Osteocyte (in vitro differentiated cells): ENCODE measurements at regions not wholly inside any gene's neighbourhood (a gene's known extent, or its start where the extent isn't known, plus 50 kb on each side); places are given as distances from the start of the nearest gene placed in this dataset.

Experiments
- DNase-seq: peaks from one replicate; pipeline ENCODE4 v3.0.0; 2021; ENCODE audit warnings: mixed read lengths; ENCODE audit not compliant: unreplicated experiment; ENCODE audit errors: extremely low spot score
- H3K27ac Mint-ChIP-seq: one replicate; pipeline ENCODE4 v1.8.0; 2021; ENCODE audit warnings: mild to moderate bottlenecking, mixed read lengths; ENCODE audit not compliant: unreplicated experiment
- H3K27me3 Mint-ChIP-seq: one replicate; pipeline ENCODE4 v1.8.0; 2021; ENCODE audit warnings: mixed read lengths; ENCODE audit not compliant: unreplicated experiment
- H3K36me3 Mint-ChIP-seq: one replicate; pipeline ENCODE4 v1.8.0; 2021; ENCODE audit warnings: mixed read lengths; ENCODE audit not compliant: unreplicated experiment
- H3K4me1 Mint-ChIP-seq: one replicate; pipeline ENCODE4 v1.8.0; 2021; ENCODE audit warnings: mixed read lengths; ENCODE audit not compliant: unreplicated experiment
- H3K4me3 Mint-ChIP-seq: one replicate; pipeline ENCODE4 v1.8.0; 2021; ENCODE audit warnings: mild to moderate bottlenecking, moderate library complexity, mixed read lengths; ENCODE audit not compliant: unreplicated experiment
- H3K9me3 Mint-ChIP-seq: one replicate; pipeline ENCODE4 v1.8.0; 2021; ENCODE audit warnings: mixed read lengths; ENCODE audit not compliant: unreplicated experiment
- TF ChIP-seq, protein P1 (sequence below): fragments of 200-600 bp; sonication (generic); IDR thresholded peaks from 2 replicates; pipeline ENCODE4 v1.5.0; 2021; ENCODE audit warnings: antibody characterized with exemption, mild to moderate bottlenecking, moderate library complexity

DNA sequence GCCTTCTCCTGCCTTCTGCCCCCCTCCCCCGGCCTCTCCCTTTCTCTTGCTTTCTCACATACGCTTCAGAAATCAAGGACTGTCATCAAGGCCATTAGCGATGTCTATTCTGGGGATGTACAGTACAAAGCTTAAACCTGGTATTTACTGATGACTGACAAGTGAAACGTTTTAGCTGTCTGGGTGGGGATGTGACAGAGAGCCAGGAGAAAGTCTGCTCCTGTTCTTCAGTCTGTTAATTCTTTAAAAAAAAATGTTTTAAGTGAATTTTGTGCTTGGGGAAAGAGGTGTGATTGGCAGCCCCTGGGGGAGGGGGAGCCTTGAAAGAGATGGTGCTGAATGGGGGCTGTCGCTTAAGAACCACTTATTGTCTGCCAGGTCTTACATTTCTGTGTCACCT lies 283.0 kb upstream of the PLXNA2 start:
- peak; percentile 3 for DNase-seq
- no peak overlapping the region for H3K4me3 Mint-ChIP-seq
- TF ChIP-seq, protein P1, sequence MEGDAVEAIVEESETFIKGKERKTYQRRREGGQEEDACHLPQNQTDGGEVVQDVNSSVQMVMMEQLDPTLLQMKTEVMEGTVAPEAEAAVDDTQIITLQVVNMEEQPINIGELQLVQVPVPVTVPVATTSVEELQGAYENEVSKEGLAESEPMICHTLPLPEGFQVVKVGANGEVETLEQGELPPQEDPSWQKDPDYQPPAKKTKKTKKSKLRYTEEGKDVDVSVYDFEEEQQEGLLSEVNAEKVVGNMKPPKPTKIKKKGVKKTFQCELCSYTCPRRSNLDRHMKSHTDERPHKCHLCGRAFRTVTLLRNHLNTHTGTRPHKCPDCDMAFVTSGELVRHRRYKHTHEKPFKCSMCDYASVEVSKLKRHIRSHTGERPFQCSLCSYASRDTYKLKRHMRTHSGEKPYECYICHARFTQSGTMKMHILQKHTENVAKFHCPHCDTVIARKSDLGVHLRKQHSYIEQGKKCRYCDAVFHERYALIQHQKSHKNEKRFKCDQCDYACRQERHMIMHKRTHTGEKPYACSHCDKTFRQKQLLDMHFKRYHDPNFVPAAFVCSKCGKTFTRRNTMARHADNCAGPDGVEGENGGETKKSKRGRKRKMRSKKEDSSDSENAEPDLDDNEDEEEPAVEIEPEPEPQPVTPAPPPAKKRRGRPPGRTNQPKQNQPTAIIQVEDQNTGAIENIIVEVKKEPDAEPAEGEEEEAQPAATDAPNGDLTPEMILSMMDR, result no peak
- no peaks in the 10 kb centered on the region for H3K9me3 Mint-ChIP-seq
- peaks cover 6% of the 10 kb centered on the region for H3K27me3 Mint-ChIP-seq
- H3K36me3 Mint-ChIP-seq, result no peaks in the 10 kb centered on the region
- no peak overlapping the region for H3K27ac Mint-ChIP-seq
- no peaks in the 10 kb centered on the region for H3K4me1 Mint-ChIP-seq

DNA sequence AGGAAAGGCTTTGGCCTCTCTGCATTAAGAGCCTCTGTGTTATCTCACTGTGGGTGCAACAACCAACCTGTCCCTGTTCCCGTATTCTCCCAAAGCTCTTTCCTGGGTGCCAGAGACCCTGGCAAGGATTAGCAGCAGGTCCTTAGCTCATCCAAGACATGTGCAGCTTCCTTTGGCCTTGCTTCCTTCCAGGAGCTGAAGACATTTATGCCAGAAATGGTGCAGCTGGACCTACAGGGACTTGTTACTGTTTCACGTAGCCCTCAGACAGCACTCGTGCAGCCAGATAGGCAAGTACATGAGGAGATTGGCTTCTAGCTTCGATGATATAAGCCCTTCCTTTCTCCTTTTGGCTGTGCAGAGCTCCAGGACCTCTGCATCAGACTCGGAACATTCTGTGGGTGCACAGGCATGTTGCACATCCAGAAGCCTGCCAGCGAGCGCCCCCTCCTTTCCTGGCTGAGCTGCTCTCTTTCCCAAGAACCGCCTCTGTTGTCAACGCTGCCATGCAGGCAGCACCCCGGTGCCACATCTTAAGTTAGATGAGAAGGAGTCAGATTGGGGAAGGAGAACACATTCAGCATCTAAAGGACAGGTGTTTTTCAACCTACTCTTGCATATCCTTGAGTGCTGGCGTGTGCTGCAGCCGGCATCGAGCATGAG lies 284.5 kb upstream of the PLXNA2 start:
- Mint-ChIP-seq H3K27me3 (peaks cover 3% of the 10 kb centered on the region), H3K9me3 (no peaks in the 10 kb centered on the region), H3K4me1 (no peaks in the 10 kb centered on the region), H3K27ac (no peak overlapping the region), H3K4me3 (no peak overlapping the region), H3K36me3 (no peaks in the 10 kb centered on the region)
- DNase-seq, result peak; percentile 80
- TF ChIP-seq, protein P1, result no peak

DNA sequence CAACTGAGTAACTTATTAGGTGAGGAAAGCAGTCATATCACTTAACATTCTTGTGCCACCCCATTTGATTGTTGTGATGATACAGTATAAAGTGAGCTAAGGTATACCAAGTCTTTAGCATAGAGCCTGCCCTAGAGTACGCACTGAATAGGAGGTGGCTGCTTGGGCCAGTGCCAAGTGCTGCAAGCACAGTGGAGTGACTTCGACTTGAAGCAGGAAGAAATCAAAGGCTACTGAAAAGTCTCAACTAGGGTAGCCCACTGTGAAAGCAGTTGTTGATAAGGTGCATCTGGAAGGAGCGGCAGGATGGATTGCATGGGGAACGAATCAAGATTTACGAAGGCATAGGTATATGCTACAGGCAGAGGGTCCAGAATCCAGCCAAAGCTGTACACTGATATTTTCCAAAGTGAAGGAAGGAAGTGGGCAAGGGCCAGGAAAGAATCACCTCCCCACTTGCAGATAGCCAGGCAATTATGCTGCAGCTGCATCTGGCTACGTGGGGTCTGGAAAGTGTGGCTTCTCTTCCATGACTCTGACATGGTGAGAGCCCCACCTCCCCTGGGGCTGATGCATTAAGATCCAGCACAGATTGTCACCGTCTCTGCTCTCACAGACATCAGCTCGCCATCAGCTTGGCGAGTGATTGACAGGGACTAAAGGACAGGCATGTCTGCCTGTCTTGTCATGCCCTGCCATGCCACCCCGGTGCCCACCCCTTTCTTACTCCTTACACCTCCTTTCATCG lies 287.0 kb upstream of the PLXNA2 start:
- Mint-ChIP-seq H3K4me1 (no peaks in the 10 kb centered on the region), H3K27ac (no peak overlapping the region), H3K27me3 (peaks cover 3% of the 10 kb centered on the region), H3K9me3 (no peaks in the 10 kb centered on the region), H3K4me3 (no peak overlapping the region), H3K36me3 (no peaks in the 10 kb centered on the region)
- TF ChIP-seq, protein P1, result no peak
- DNase-seq, result peak; percentile 71

DNA sequence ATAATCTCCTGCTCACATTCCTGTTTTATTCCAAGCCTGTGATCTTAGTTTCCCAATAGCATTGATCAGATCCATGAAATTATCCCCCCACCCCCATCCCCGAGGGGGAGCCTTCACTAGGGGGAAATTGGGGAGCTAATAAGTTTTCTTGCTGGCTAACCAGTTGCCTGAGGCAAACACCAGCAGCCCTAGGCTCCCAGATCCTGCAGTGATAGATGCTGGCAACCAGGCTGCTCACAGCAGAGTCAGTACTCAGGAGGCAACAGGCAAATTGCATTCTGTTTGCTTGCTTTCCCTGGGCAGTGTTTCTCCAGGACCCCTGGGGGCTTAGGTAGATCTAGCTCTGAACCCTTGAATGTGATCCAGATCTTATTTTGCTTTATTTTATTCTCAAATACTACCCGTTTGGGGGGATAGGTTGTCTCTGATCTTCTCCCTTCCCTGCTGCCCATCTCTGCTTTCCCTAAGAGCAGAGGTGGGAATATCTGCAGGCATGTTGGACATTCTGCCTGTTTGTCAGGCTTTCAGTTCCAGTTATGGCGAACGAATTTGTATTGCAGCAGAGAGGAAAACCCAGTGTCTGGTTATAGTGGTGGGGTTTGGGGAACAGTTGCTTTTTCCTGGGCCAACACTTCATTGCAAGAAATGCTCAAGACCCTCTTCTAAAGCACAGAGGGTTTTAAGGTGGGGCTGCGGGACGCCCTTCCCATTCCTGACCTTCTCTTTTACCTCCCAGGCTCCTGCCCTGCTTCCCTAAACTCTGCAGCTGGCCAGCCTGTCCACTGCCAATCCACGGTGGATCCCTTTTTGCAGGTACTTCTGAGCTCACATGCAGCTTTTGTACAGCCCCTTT lies 289.8 kb upstream of the PLXNA2 start:
- DNase-seq, result peak; percentile 68
- no peak overlapping the region for H3K27ac Mint-ChIP-seq
- TF ChIP-seq, protein P1, result no peak
- no peak overlapping the region for H3K4me3 Mint-ChIP-seq
- H3K36me3 Mint-ChIP-seq, result no peaks in the 10 kb centered on the region
- H3K4me1 Mint-ChIP-seq, result no peaks in the 10 kb centered on the region
- peaks cover 5% of the 10 kb centered on the region for H3K27me3 Mint-ChIP-seq
- H3K9me3 Mint-ChIP-seq, result no peaks in the 10 kb centered on the region

DNA sequence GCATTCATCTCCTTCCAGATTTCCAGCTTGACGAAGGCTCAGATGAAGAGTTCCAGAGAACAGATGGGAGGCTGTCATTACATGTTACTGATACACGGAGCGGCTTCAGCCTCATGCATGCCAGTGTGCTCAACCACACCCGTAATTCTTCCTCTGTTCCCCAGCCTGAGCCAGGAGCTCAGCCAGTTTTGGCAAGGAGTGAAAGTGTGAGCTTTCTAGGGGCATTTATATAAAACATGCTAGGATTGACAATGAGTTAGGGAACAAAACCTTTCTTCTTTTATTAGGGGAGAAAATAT lies 290.4 kb upstream of the PLXNA2 start:
- Mint-ChIP-seq H3K27ac (no peak overlapping the region), H3K36me3 (no peaks in the 10 kb centered on the region), H3K9me3 (no peaks in the 10 kb centered on the region), H3K4me3 (no peak overlapping the region), H3K27me3 (peaks cover 5% of the 10 kb centered on the region), H3K4me1 (no peaks in the 10 kb centered on the region)
- DNase-seq, result no peak
- TF ChIP-seq, protein P1, result no peak
